SK-N-SH treated with all-trans-retinoic acid at 6 μM for 48 hours (cell line): ENCODE measurements at regions not wholly inside any gene's neighbourhood (a gene's known extent, or its start where the extent isn't known, plus 50 kb on each side); places are given as distances from the start of the nearest gene placed in this dataset.

Source experiments
- CREB5 ChIP-seq: fragments of 250-450 bp; sonication (Bioruptor Pico); IDR thresholded peaks from 2 replicates; pipeline ENCODE4 v1.5.1; 2020; ENCODE audit warnings: low read depth, mild to moderate bottlenecking, moderate library complexity
- CSDC2 ChIP-seq: fragments of 250-450 bp; sonication (Bioruptor Pico); IDR thresholded peaks from 2 replicates; pipeline ENCODE4 v1.5.0; 2020; ENCODE audit warnings: mild to moderate bottlenecking, moderate library complexity
- CSRNP3 ChIP-seq: fragments of 250-450 bp; sonication (Bioruptor Pico); IDR thresholded peaks from 2 replicates; pipeline ENCODE4 v1.5.1; 2021; ENCODE audit warnings: mild to moderate bottlenecking, moderate library complexity
- GLIS3 ChIP-seq: fragments of 250-450 bp; sonication (Bioruptor Pico); IDR thresholded peaks from 2 replicates; pipeline ENCODE4 v1.5.0; 2020; ENCODE audit warnings: mild to moderate bottlenecking, moderate library complexity
- ISL1 ChIP-seq: fragments of 250-450 bp; sonication (Bioruptor Pico); IDR thresholded peaks from 2 replicates; pipeline ENCODE4 v2.1.2; 2022; ENCODE audit warnings: mild to moderate bottlenecking, moderate library complexity
- PATZ1 ChIP-seq: fragments of 250-450 bp; sonication (Bioruptor Pico); IDR thresholded peaks from 2 replicates; pipeline ENCODE4 v1.8.0; 2020; ENCODE audit warnings: mild to moderate bottlenecking, moderate library complexity, borderline replicate concordance
- TCF4 ChIP-seq: fragments of 250-450 bp; sonication (Bioruptor Pico); IDR thresholded peaks from 2 replicates; pipeline ENCODE4 v1.8.0; 2021; ENCODE audit warnings: mild to moderate bottlenecking, moderate library complexity, borderline replicate concordance
- ZFP3 ChIP-seq: fragments of 250-450 bp; sonication (Bioruptor Pico); IDR thresholded peaks from 2 replicates; pipeline ENCODE4 v1.5.0; 2020; ENCODE audit warnings: mild to moderate bottlenecking, moderate library complexity
- ZNF70 ChIP-seq: fragments of 450-650 bp; formaldehyde crosslinking; IDR thresholded peaks from 2 replicates; pipeline ENCODE4 v1.5.0; 2020; ENCODE audit warnings: mild to moderate bottlenecking, moderate library complexity

- no peak for TF ChIP-seq PATZ1 (CRISPR knock-in tag)
- TF ChIP-seq ZNF70: no peak
- TF ChIP-seq ZFP3 (CRISPR knock-in tag): no peak
- no peak for TF ChIP-seq ISL1 (CRISPR knock-in tag)
- no peak for TF ChIP-seq CSRNP3 (CRISPR knock-in tag)
- no peak for TF ChIP-seq TCF4 (CRISPR knock-in tag)
- TF ChIP-seq CREB5 (CRISPR knock-in tag): no peak
- TF ChIP-seq CSDC2: no peak
- TF ChIP-seq GLIS3 (CRISPR knock-in tag): no peak
These were observed 67.7 kb upstream of the ATG10 start for GRCh38 chr5:81904166-81904565.
